Endodermal cell (in vitro differentiated cells): ENCODE measurements at regions not wholly inside any gene's neighbourhood (a gene's known extent, or its start where the extent isn't known, plus 50 kb on each side); places are given as distances from the start of the nearest gene placed in this dataset.

ENCODE experiments used
- DNase-seq: peaks from one replicate; pipeline ENCODE4 v3.0.0-alpha.2; 2017
- H3K27ac ChIP-seq: 2 replicates; pipeline ENCODE4 v1.5.1; 2013; ENCODE audit warnings: mild to moderate bottlenecking, low read depth, low read length, moderate library complexity
- H3K27me3 ChIP-seq: 2 replicates; pipeline ENCODE4 v1.6.1; 2013; ENCODE audit warnings: mild to moderate bottlenecking, low read length, moderate library complexity; ENCODE audit not compliant: insufficient read depth, control insufficient read depth, poor library complexity, severe bottlenecking
- H3K36me3 ChIP-seq: 2 replicates; pipeline ENCODE4 v1.7.0; 2013; ENCODE audit warnings: mild to moderate bottlenecking, low read length, moderate library complexity; ENCODE audit not compliant: control insufficient read depth, insufficient read depth
- H3K4me1 ChIP-seq: one replicate; pipeline ENCODE4 v1.7.0; 2013; ENCODE audit warnings: low read length; ENCODE audit not compliant: control insufficient read depth, insufficient read depth
- H3K4me3 ChIP-seq: 2 replicates; pipeline ENCODE4 v1.5.1; 2013; ENCODE audit warnings: mild to moderate bottlenecking, low read length, moderate library complexity
- H3K9ac ChIP-seq: 2 replicates; pipeline ENCODE4 v1.6.1; 2013; ENCODE audit warnings: mild to moderate bottlenecking, low read length, moderate library complexity; ENCODE audit not compliant: poor library complexity, severe bottlenecking; ENCODE audit errors: extremely low read depth
- H3K9me3 ChIP-seq: 2 replicates; pipeline ENCODE4 v1.6.1; 2013; ENCODE audit warnings: mild to moderate bottlenecking, low read length, moderate library complexity; ENCODE audit not compliant: control insufficient read depth
- H3K27ac Mint-ChIP-seq: 2 replicates; pipeline ENCODE4 v1.8.0; 2020; ENCODE audit warnings: mixed read lengths
- H3K27me3 Mint-ChIP-seq: 2 replicates; pipeline ENCODE4 v1.8.0; 2021; ENCODE audit warnings: mild to moderate bottlenecking, mixed read lengths; ENCODE audit not compliant: insufficient read depth
- H3K36me3 Mint-ChIP-seq: 2 replicates; pipeline ENCODE4 v1.8.0; 2020; ENCODE audit warnings: low read depth, mixed read lengths
- H3K4me1 Mint-ChIP-seq: 2 replicates; pipeline ENCODE4 v1.8.0; 2020; ENCODE audit warnings: mixed read lengths
- H3K4me3 Mint-ChIP-seq: 2 replicates; pipeline ENCODE4 v1.8.0; 2020; ENCODE audit warnings: mild to moderate bottlenecking, moderate library complexity, mixed read lengths
- H3K9me3 Mint-ChIP-seq: 2 replicates; pipeline ENCODE4 v1.8.0; 2020; ENCODE audit warnings: mild to moderate bottlenecking, mixed read lengths
- WGBS, 2 experiments: methylation state at CpG; one replicate each; pipeline versions ENCODE4 v1.1.5 to v1.1.7; 2013; ENCODE audit warnings: missing lambda C conversion rate in 2 of 2, mixed read lengths in 1 of 2; ENCODE audit not compliant: insufficient coverage in 1 of 2, insufficient read length in 1 of 2; 5-methylcytosine and 5-hydroxymethylcytosine counted together
- TF ChIP-seq, protein P1 (sequence below): fragments of 200-600 bp; sonication (generic); conservative IDR thresholded peaks from 2 replicates; pipeline ENCODE4 v1.5.0; 2021; ENCODE audit warnings: antibody characterized with exemption, mild to moderate bottlenecking

DNA sequence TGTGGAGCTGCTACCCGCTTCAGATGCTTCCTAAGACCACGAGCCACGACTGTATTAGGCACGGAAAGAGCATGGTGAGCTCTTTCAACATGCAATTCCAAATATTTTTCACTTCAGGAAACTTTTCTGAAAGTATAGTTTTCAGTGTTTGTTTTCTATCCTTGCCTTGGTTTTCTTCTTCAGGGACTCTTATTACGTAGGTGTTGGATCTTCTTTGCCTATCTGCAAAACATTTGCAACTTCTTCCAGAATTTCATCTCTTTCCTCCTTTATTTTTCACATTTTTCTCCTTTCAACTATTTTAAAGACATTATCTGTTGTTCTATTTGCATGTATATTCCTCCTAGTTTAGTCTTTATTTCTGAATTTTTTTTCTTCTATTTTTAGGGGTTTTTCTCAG lies 148.9 kb upstream of the LSM14A start:
- no peaks in the 10 kb centered on the region for H3K36me3 Mint-ChIP-seq
- no peaks in the 10 kb centered on the region for H3K4me1 Mint-ChIP-seq
- Histone ChIP-seq H3K4me3 (no peak overlapping the region), H3K9me3 (peaks cover 24% of the 10 kb centered on the region), H3K27ac (no peak overlapping the region), H3K36me3 (no peaks in the 10 kb centered on the region), H3K9ac (no peak overlapping the region), H3K4me1 (no peaks in the 10 kb centered on the region), H3K27me3 (no peaks in the 10 kb centered on the region)
- no peaks in the 10 kb centered on the region for H3K27me3 Mint-ChIP-seq
- H3K27ac Mint-ChIP-seq = no peak overlapping the region
- 88 to 91% methylated on average over 1 to 5 of the region's 5 CpGs for WGBS, 2 experiments
- TF ChIP-seq, protein P1, sequence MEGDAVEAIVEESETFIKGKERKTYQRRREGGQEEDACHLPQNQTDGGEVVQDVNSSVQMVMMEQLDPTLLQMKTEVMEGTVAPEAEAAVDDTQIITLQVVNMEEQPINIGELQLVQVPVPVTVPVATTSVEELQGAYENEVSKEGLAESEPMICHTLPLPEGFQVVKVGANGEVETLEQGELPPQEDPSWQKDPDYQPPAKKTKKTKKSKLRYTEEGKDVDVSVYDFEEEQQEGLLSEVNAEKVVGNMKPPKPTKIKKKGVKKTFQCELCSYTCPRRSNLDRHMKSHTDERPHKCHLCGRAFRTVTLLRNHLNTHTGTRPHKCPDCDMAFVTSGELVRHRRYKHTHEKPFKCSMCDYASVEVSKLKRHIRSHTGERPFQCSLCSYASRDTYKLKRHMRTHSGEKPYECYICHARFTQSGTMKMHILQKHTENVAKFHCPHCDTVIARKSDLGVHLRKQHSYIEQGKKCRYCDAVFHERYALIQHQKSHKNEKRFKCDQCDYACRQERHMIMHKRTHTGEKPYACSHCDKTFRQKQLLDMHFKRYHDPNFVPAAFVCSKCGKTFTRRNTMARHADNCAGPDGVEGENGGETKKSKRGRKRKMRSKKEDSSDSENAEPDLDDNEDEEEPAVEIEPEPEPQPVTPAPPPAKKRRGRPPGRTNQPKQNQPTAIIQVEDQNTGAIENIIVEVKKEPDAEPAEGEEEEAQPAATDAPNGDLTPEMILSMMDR = no peak
- H3K9me3 Mint-ChIP-seq = peaks cover 30% of the 10 kb centered on the region
- no peak for DNase-seq
- H3K4me3 Mint-ChIP-seq = no peak overlapping the region

DNA sequence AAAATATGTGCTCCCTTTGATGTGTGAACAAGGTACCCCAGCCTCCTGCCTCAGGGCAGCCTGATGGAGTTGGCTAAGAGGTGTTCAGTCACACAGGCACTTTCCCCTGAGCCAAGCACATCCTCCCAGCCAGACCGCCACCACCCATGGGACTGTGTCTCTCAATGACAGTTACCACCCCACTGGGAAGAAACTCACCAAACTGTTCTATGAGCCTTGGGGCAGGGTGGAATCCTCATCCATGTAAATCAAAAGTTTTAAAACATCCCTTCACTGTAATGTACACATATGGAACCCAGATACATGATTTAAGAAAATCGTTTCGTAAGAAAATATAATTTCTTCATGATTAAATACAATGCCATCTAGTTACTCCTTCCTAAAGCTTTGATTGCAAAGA lies 138.4 kb upstream of the LSM14A start:
- Mint-ChIP-seq H3K27ac (no peak overlapping the region), H3K36me3 (no peaks in the 10 kb centered on the region), H3K4me1 (no peaks in the 10 kb centered on the region), H3K9me3 (no peaks in the 10 kb centered on the region), H3K4me3 (no peak overlapping the region), H3K27me3 (peaks cover 2% of the 10 kb centered on the region)
- Histone ChIP-seq H3K4me3 (no peak overlapping the region), H3K9ac (no peak overlapping the region), H3K36me3 (no peaks in the 10 kb centered on the region), H3K4me1 (no peaks in the 10 kb centered on the region), H3K27ac (no peak overlapping the region), H3K27me3 (no peaks in the 10 kb centered on the region), H3K9me3 (no peaks in the 10 kb centered on the region)
- TF ChIP-seq, protein P1 = no peak
- 89 to 100% methylated on average over 2 to 3 of the region's 3 CpGs for WGBS, 2 experiments
- no peak for DNase-seq

DNA sequence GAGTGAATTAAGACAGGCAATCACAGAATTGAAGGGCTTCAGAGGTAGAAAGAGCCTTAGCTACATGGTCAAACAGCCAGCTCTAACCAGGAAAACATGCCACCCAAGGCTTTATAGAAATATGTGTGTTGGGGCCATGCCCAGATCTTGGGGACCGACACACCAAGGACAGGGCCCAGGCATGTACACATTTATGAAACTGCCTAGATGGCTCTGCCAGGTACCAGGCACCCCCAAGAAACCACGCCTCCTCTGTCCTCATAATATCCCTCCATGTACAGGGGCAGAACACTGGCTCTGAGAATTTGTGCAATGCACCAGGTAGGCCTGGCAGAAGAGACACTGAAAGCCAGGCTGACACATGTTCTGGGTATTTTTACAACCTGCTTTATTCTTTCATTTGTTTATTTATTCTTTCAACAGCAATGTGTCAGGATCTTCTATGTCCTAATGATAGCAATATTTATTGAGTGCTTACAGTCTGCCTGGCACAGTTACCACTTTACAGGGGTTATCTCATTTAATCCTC lies 137.9 kb upstream of the LSM14A start:
- no peak for DNase-seq
- Mint-ChIP-seq H3K27ac (no peak overlapping the region), H3K36me3 (no peaks in the 10 kb centered on the region), H3K4me1 (no peaks in the 10 kb centered on the region), H3K4me3 (no peak overlapping the region), H3K27me3 (peaks cover 2% of the 10 kb centered on the region), H3K9me3 (no peaks in the 10 kb centered on the region)
- no peaks in the 10 kb centered on the region for H3K36me3 ChIP-seq
- H3K4me1 ChIP-seq = no peaks in the 10 kb centered on the region
- no peaks in the 10 kb centered on the region for H3K9me3 ChIP-seq
- H3K27ac ChIP-seq = no peak overlapping the region
- H3K4me3 ChIP-seq = no peak overlapping the region
- 86 to 93% methylated on average over 2 of the region's 2 CpGs for WGBS, 2 experiments
- no peak overlapping the region for H3K9ac ChIP-seq
- TF ChIP-seq, protein P1 = no peak
- H3K27me3 ChIP-seq = no peaks in the 10 kb centered on the region
